ENCODE measurements at regions not wholly inside any gene's neighbourhood (a gene's known extent, or its start where the extent isn't known, plus 50 kb on each side); places are given as distances from the start of the nearest gene placed in this dataset.

DNA sequence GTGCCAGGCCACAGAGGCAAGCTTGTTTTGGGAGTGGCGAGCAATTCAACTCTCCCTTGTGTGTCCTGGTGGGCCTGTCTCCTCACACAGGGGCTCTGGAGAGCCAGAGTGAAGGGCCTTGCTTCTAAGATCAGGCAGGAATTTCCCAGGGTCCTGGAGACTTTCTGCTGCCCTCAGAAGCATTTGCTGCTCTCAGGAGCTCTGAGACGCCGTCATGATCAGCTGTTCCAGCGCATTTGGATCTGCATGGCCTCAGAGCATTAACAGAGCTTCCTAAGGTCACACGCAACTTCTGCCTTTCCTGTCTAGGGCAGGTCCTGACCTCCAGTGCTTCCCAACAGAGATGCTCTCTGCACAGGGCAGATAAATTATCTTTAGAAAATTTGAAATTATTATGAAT lies 52.2 kb upstream of the C10orf90 start:
- DNase-seq = no peak
- peaks cover 12% of the 10 kb centered on the region for H3K9me3 Mint-ChIP-seq
- Histone ChIP-seq H3K4me3 (ENCODE audit: low read length) (no peak overlapping the region), H3K9ac (ENCODE audit: extremely low read depth, low read length, poor library complexity, severe bottlenecking) (no peak overlapping the region), H3K4me1 (ENCODE audit: control insufficient read depth, insufficient read depth, low read length) (no peaks in the 10 kb centered on the region), H3K27me3 (ENCODE audit: control insufficient read depth, insufficient read depth, low read length, poor library complexity, severe bottlenecking) (no peaks in the 10 kb centered on the region), H3K27ac (ENCODE audit: low read depth, low read length) (no peak overlapping the region), H3K36me3 (ENCODE audit: control insufficient read depth, insufficient read depth, low read length) (no peaks in the 10 kb centered on the region), H3K9me3 (ENCODE audit: control insufficient read depth, low read length) (peaks cover 10% of the 10 kb centered on the region)
- TF ChIP-seq, protein P1, sequence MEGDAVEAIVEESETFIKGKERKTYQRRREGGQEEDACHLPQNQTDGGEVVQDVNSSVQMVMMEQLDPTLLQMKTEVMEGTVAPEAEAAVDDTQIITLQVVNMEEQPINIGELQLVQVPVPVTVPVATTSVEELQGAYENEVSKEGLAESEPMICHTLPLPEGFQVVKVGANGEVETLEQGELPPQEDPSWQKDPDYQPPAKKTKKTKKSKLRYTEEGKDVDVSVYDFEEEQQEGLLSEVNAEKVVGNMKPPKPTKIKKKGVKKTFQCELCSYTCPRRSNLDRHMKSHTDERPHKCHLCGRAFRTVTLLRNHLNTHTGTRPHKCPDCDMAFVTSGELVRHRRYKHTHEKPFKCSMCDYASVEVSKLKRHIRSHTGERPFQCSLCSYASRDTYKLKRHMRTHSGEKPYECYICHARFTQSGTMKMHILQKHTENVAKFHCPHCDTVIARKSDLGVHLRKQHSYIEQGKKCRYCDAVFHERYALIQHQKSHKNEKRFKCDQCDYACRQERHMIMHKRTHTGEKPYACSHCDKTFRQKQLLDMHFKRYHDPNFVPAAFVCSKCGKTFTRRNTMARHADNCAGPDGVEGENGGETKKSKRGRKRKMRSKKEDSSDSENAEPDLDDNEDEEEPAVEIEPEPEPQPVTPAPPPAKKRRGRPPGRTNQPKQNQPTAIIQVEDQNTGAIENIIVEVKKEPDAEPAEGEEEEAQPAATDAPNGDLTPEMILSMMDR (conservative IDR thresholded peaks at IDR 0.05) = no peak
- H3K27me3 Mint-ChIP-seq (ENCODE audit: insufficient read depth) = peaks cover 3% of the 10 kb centered on the region
- H3K4me1 Mint-ChIP-seq = no peaks in the 10 kb centered on the region
- H3K36me3 Mint-ChIP-seq (ENCODE audit: low read depth) = no peaks in the 10 kb centered on the region
- WGBS, 2 experiments (ENCODE audit: insufficient coverage in 1 of 2, insufficient read length in 1 of 2) = 88 to 89% methylated on average over 5 of the region's 5 CpGs
- H3K4me3 Mint-ChIP-seq = no peak overlapping the region
- H3K27ac Mint-ChIP-seq = no peak overlapping the region

- H3K4me1 Mint-ChIP-seq = no peaks in the 10 kb centered on the region
- no peak overlapping the region for H3K4me3 Mint-ChIP-seq
- DNase-seq = no peak
- WGBS, 2 experiments (ENCODE audit: insufficient coverage in 1 of 2, insufficient read length in 1 of 2) = 93 to 94% methylated on average over 4 to 5 of the region's 5 CpGs
- no peaks in the 10 kb centered on the region for H3K36me3 ChIP-seq (ENCODE audit: control insufficient read depth, insufficient read depth, low read length)
- TF ChIP-seq, protein P1 (conservative IDR thresholded peaks at IDR 0.05) = no peak
- no peak overlapping the region for H3K27ac ChIP-seq (ENCODE audit: low read depth, low read length)
- no peaks in the 10 kb centered on the region for H3K4me1 ChIP-seq (ENCODE audit: control insufficient read depth, insufficient read depth, low read length)
- peaks cover 15% of the 10 kb centered on the region for H3K9me3 Mint-ChIP-seq
- peaks cover 3% of the 10 kb centered on the region for H3K27me3 Mint-ChIP-seq (ENCODE audit: insufficient read depth)
- H3K27ac Mint-ChIP-seq = no peak overlapping the region
- no peak overlapping the region for H3K4me3 ChIP-seq (ENCODE audit: low read length)
- H3K27me3 ChIP-seq (ENCODE audit: control insufficient read depth, insufficient read depth, low read length, poor library complexity, severe bottlenecking) = no peaks in the 10 kb centered on the region
- no peak overlapping the region for H3K9ac ChIP-seq (ENCODE audit: extremely low read depth, low read length, poor library complexity, severe bottlenecking)
- no peaks in the 10 kb centered on the region for H3K36me3 Mint-ChIP-seq (ENCODE audit: low read depth)
- H3K9me3 ChIP-seq (ENCODE audit: control insufficient read depth, low read length) = peaks cover 15% of the 10 kb centered on the region
Measured at GRCh38 chr10:126723226-126723625, 52.7 kb upstream of the C10orf90 start.

DNA sequence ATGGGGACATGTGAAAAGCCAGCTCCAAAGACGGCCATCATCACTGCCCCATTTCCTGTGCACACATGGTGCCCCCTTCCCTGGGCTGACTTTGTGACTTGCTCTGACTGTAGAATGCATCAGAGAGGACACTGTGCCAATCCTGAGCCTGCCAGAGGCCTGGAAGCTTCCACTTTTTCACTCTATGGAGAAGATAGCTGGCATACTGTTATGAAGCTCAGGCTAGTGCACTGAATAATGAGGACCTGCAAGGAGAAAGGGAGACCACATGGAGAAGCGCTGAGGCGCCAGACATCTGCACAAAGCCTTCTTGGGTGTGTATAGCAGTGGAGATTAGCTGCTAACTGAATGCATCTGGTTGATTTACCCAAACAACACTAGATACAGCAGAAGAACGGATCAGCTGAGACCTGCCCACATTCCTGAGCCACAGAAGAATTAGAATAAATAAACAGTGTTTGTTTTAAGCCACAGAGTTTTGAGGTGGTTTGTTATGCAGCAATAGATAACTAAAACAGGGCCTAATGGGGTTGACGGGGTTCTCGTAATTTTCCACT lies 58.9 kb upstream of the C10orf90 start:
- Histone ChIP-seq H3K27me3 (ENCODE audit: control insufficient read depth, insufficient read depth, low read length, poor library complexity, severe bottlenecking) (no peaks in the 10 kb centered on the region), H3K9me3 (ENCODE audit: control insufficient read depth, low read length) (peaks cover 21% of the 10 kb centered on the region), H3K36me3 (ENCODE audit: control insufficient read depth, insufficient read depth, low read length) (no peaks in the 10 kb centered on the region), H3K9ac (ENCODE audit: extremely low read depth, low read length, poor library complexity, severe bottlenecking) (no peak overlapping the region), H3K4me1 (ENCODE audit: control insufficient read depth, insufficient read depth, low read length) (peaks cover 4% of the 10 kb centered on the region), H3K4me3 (ENCODE audit: low read length) (peak overlapping the region; percentile 61), H3K27ac (ENCODE audit: low read depth, low read length) (no peak overlapping the region)
- DNase-seq = peak; percentile 60
- TF ChIP-seq, protein P1 (conservative IDR thresholded peaks at IDR 0.05) = no peak
- Mint-ChIP-seq H3K4me1 (peaks cover 17% of the 10 kb centered on the region), H3K4me3 (no peak overlapping the region), H3K9me3 (peaks cover 22% of the 10 kb centered on the region), H3K36me3 (ENCODE audit: low read depth) (no peaks in the 10 kb centered on the region), H3K27me3 (ENCODE audit: insufficient read depth) (no peaks in the 10 kb centered on the region), H3K27ac (no peak overlapping the region)
- WGBS, 2 experiments (ENCODE audit: insufficient coverage in 1 of 2, insufficient read length in 1 of 2) = 67 to 77% methylated on average over 3 to 6 of the region's 6 CpGs

Data from endodermal cell (in vitro differentiated cells).